ENCODE measurements at regions not wholly inside any gene's neighbourhood (a gene's known extent, or its start where the extent isn't known, plus 50 kb on each side); places are given as distances from the start of the nearest gene placed in this dataset.

GRCh38 chr2:195466427-195466826 is 190.6 kb upstream of the SLC39A10 start:
- no peak overlapping the region for H2AFZ ChIP-seq (ENCODE audit: low read depth, low read length)
- H3K4me1 ChIP-seq (ENCODE audit: low read length) = peaks cover 36% of the 10 kb centered on the region
- H4K20me1 ChIP-seq (ENCODE audit: insufficient read depth, low read length) = no peaks in the 10 kb centered on the region
- H3K27me3 ChIP-seq (ENCODE audit: low read depth, low read length) = no peaks in the 10 kb centered on the region
- no peaks in the 10 kb centered on the region for H3K79me2 ChIP-seq (ENCODE audit: low read length)
- 0 out of 2 replicates have a peak, but pooled peaks cover 5% of the 10 kb centered on the region for H3K9me3 ChIP-seq (ENCODE audit: insufficient read depth, low read length)
- peaks cover 4% of the 10 kb centered on the region for H3K36me3 ChIP-seq (replicated peaks; ENCODE audit: low read depth, low read length)
- TF ChIP-seq EZH2phosphoT487 (IDR thresholded peaks at IDR 0.05; ENCODE audit: low read depth) (no peak), CTCF (IDR thresholded peaks at IDR 0.05; ENCODE audit: low read depth, low read length) (no peak)
- no peak overlapping the region for H3K27ac ChIP-seq (ENCODE audit: low read length)
- H3K4me2 ChIP-seq (ENCODE audit: low read length) = no peak overlapping the region
- H3K4me3 ChIP-seq (ENCODE audit: low read length) = no peak overlapping the region
- no peak overlapping the region for H3K9ac ChIP-seq (ENCODE audit: low read length)

GRCh38 chr2:195461010-195461409 is 196.0 kb upstream of the SLC39A10 start:
- H3K9ac ChIP-seq (ENCODE audit: low read length) = no peak overlapping the region
- no peak overlapping the region for H3K4me3 ChIP-seq (ENCODE audit: low read length)
- H3K27ac ChIP-seq (ENCODE audit: low read length) = no peak overlapping the region
- peaks cover 7% of the 10 kb centered on the region for H3K4me1 ChIP-seq (ENCODE audit: low read length)
- no peaks in the 10 kb centered on the region for H3K9me3 ChIP-seq (ENCODE audit: insufficient read depth, low read length)
- TF ChIP-seq CTCF (IDR thresholded peaks at IDR 0.05; ENCODE audit: low read depth, low read length) = no peak
- no peaks in the 10 kb centered on the region for H3K27me3 ChIP-seq (ENCODE audit: low read depth, low read length)
- H3K36me3 ChIP-seq (replicated peaks; ENCODE audit: low read depth, low read length) = peaks cover 2% of the 10 kb centered on the region
- H4K20me1 ChIP-seq (ENCODE audit: insufficient read depth, low read length) = no peaks in the 10 kb centered on the region
- no peak overlapping the region for H2AFZ ChIP-seq (ENCODE audit: low read depth, low read length)
- H3K4me2 ChIP-seq (ENCODE audit: low read length) = no peak overlapping the region
- no peaks in the 10 kb centered on the region for H3K79me2 ChIP-seq (ENCODE audit: low read length)

GRCh38 chr2:195458936-195459335 is 198.1 kb upstream of the SLC39A10 start:
- Histone ChIP-seq H3K27me3 (ENCODE audit: low read depth, low read length) (no peaks in the 10 kb centered on the region), H3K4me2 (ENCODE audit: low read length) (no peak overlapping the region), H4K20me1 (ENCODE audit: insufficient read depth, low read length) (no peaks in the 10 kb centered on the region), H3K4me3 (ENCODE audit: low read length) (no peak overlapping the region), H3K36me3 (replicated peaks; ENCODE audit: low read depth, low read length) (no peaks in the 10 kb centered on the region), H3K27ac (ENCODE audit: low read length) (no peak overlapping the region), H3K9ac (ENCODE audit: low read length) (no peak overlapping the region), H2AFZ (ENCODE audit: low read depth, low read length) (no peak overlapping the region), H3K79me2 (ENCODE audit: low read length) (no peaks in the 10 kb centered on the region), H3K4me1 (ENCODE audit: low read length) (peaks cover 13% of the 10 kb centered on the region), H3K9me3 (ENCODE audit: insufficient read depth, low read length) (no peaks in the 10 kb centered on the region)
- TF ChIP-seq CTCF (IDR thresholded peaks at IDR 0.05; ENCODE audit: low read depth, low read length) (no peak), EZH2phosphoT487 (IDR thresholded peaks at IDR 0.05; ENCODE audit: low read depth) (no peak)

- Histone ChIP-seq H3K27ac (ENCODE audit: low read length) (no peak overlapping the region), H3K9ac (ENCODE audit: low read length) (no peak overlapping the region), H4K20me1 (ENCODE audit: insufficient read depth, low read length) (no peaks in the 10 kb centered on the region)
These were observed 199.2 kb upstream of the SLC39A10 start for GRCh38 chr2:195457873-195458272.

More at GRCh38 chr2:195457873-195458272, 199.2 kb upstream of the SLC39A10 start:
- Histone ChIP-seq H3K9me3 (ENCODE audit: insufficient read depth, low read length) (no peaks in the 10 kb centered on the region), H3K27me3 (ENCODE audit: low read depth, low read length) (no peaks in the 10 kb centered on the region), H3K4me3 (ENCODE audit: low read length) (no peak overlapping the region), H3K79me2 (ENCODE audit: low read length) (no peaks in the 10 kb centered on the region), H3K4me2 (ENCODE audit: low read length) (no peak overlapping the region), H3K36me3 (replicated peaks; ENCODE audit: low read depth, low read length) (no peaks in the 10 kb centered on the region), H2AFZ (ENCODE audit: low read depth, low read length) (no peak overlapping the region), H3K4me1 (ENCODE audit: low read length) (peaks cover 16% of the 10 kb centered on the region)
- TF ChIP-seq EZH2phosphoT487 (IDR thresholded peaks at IDR 0.05; ENCODE audit: low read depth) = no peak
- TF ChIP-seq CTCF (IDR thresholded peaks at IDR 0.05; ENCODE audit: low read depth, low read length) = no peak
